ENCODE measurements at regions not wholly inside any gene's neighbourhood (a gene's known extent, or its start where the extent isn't known, plus 50 kb on each side); places are given as distances from the start of the nearest gene placed in this dataset.

DNA sequence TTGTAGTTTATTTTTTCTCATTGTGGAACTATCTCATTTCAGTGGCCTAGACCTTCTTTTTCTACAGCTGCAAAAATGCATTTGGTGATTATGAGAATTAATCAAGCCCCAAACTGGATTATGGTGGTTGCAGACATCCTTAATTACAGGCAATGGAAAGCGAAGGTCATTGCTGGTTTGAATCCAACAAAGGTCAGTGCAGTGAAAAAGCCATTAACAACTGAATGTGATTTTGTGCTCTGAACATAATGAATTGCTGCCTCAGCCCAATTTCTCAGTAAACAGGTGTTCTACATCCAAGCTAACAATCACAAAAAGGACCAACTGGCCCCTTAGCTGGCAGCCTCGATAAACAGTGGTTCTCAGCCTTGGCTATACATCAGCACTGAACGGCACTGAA, 260.1 kb upstream of the DPPA4 start:
- no peak for TF ChIP-seq CREB1 (IDR thresholded peaks at IDR 0.05; ENCODE audit: low read depth)
- no peak for TF ChIP-seq NFIC (IDR thresholded peaks at IDR 0.05)
- TF ChIP-seq TAF1 (IDR thresholded peaks at IDR 0.05; ENCODE audit: low read depth), result no peak
- TF ChIP-seq YY1 (IDR thresholded peaks at IDR 0.05; ENCODE audit: low read depth), result no peak
- TF ChIP-seq EGR1 (IDR thresholded peaks at IDR 0.05), result no peak
- TF ChIP-seq FOXM1 (IDR thresholded peaks at IDR 0.05; ENCODE audit: borderline replicate concordance, low read depth), result no peak
- no peak for TF ChIP-seq RAD21 (IDR thresholded peaks at IDR 0.05; ENCODE audit: low read depth)
- no peak for TF ChIP-seq TEAD4 (IDR thresholded peaks at IDR 0.05)
- no peak for TF ChIP-seq ZBTB7A (IDR thresholded peaks at IDR 0.05; ENCODE audit: low read depth)
- TF ChIP-seq, protein P1, sequence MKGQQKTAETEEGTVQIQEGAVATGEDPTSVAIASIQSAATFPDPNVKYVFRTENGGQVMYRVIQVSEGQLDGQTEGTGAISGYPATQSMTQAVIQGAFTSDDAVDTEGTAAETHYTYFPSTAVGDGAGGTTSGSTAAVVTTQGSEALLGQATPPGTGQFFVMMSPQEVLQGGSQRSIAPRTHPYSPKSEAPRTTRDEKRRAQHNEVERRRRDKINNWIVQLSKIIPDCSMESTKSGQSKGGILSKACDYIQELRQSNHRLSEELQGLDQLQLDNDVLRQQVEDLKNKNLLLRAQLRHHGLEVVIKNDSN (IDR thresholded peaks at IDR 0.05), result no peak
- no peak for TF ChIP-seq CEBPB (IDR thresholded peaks at IDR 0.05)
- TF ChIP-seq REST (IDR thresholded peaks at IDR 0.05; ENCODE audit: low read depth), result no peak
- TF ChIP-seq TCF12 (IDR thresholded peaks at IDR 0.05; ENCODE audit: low read depth), result no peak
- TF ChIP-seq MAX (IDR thresholded peaks at IDR 0.05), result no peak
- TF ChIP-seq EP300 (IDR thresholded peaks at IDR 0.05; ENCODE audit: borderline replicate concordance), result no peak

DNA sequence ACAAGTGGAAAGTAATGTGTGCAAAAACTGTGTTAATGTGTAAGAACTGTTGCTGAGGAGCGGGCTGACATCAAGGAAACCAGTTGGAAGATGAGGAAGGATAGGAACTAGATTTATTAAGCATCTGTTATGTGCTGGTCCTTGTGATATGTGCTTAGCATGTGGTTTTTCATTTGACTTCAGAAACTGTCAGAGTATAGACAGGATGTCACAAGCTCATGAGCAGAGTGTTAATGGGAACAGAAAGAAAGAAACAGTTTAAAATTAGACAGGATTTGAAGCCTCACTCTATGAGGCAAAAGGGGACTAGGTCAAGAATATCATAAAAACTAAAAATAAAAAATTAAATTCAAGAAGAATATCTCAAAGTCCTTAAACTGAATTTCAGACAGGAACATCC, 270.6 kb upstream of the DPPA4 start:
- TF ChIP-seq YY1 (IDR thresholded peaks at IDR 0.05; ENCODE audit: low read depth), result no peak
- no peak for TF ChIP-seq EP300 (IDR thresholded peaks at IDR 0.05; ENCODE audit: borderline replicate concordance)
- no peak for TF ChIP-seq REST (IDR thresholded peaks at IDR 0.05; ENCODE audit: low read depth)
- no peak for TF ChIP-seq CEBPB (IDR thresholded peaks at IDR 0.05)

DNA sequence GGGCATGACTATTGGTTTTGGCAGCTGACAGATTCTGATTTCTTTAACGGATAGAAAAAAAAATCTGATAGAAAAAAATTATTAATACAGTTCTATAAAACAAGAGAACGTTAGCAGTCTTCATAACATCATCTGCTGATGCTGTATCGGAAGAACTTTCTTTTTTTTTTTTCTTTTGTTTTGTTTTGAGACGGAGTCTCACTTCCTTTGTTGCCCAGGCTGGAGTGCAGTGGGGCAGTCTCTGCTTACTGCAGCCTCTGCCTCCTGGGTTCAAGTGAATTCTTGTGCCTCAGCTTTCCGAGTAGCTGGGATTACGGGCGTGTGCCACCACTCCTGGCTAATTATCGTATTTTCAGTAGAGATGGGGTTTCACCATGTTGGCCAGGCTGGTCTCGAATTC, 271.2 kb upstream of the DPPA4 start:
- TF ChIP-seq TCF12 (IDR thresholded peaks at IDR 0.05; ENCODE audit: low read depth), result no peak
- TF ChIP-seq RAD21 (IDR thresholded peaks at IDR 0.05; ENCODE audit: low read depth), result no peak
- no peak for TF ChIP-seq TAF1 (IDR thresholded peaks at IDR 0.05; ENCODE audit: low read depth)
- no peak for TF ChIP-seq FOXM1 (IDR thresholded peaks at IDR 0.05; ENCODE audit: borderline replicate concordance, low read depth)
- no peak for TF ChIP-seq NFIC (IDR thresholded peaks at IDR 0.05)
- TF ChIP-seq EGR1 (IDR thresholded peaks at IDR 0.05), result no peak
- no peak for TF ChIP-seq CEBPB (IDR thresholded peaks at IDR 0.05)
- TF ChIP-seq ZBTB7A (IDR thresholded peaks at IDR 0.05; ENCODE audit: low read depth), result no peak
- TF ChIP-seq TEAD4 (IDR thresholded peaks at IDR 0.05), result no peak
- TF ChIP-seq, protein P1 (IDR thresholded peaks at IDR 0.05), result no peak
- no peak for TF ChIP-seq MAX (IDR thresholded peaks at IDR 0.05)
- TF ChIP-seq EP300 (IDR thresholded peaks at IDR 0.05; ENCODE audit: borderline replicate concordance), result no peak
- no peak for TF ChIP-seq YY1 (IDR thresholded peaks at IDR 0.05; ENCODE audit: low read depth)
- no peak for TF ChIP-seq REST (IDR thresholded peaks at IDR 0.05; ENCODE audit: low read depth)
- TF ChIP-seq CREB1 (IDR thresholded peaks at IDR 0.05; ENCODE audit: low read depth), result no peak

DNA sequence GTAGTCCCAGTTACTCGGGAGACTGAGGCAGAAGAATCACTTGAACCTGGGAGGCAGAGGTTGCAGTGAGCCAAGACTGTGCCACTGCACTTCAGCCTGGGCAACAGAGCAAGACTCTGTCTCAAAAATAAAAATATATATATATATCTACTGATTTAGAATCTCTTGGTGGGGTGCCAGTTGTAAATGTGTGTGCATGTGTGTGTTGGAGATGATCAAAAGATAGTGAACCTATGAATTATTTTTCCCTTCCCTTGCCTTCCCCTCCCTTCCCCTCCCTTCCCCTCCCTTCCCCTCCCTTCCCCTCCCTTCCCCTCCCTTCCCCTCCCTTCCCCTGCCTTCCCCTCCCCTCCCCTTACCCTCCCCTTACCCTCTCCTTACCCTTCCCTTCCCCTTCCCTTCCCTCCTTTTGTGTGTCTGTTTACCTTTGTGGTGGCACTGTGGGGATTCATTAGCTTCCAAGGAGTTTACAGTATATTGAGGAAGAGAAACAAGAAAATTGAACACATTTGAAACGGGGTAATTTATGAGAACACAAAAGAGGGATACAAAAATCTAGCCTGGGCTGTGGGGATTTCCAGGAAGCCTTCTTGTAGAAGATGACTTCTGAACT, 281.5 kb upstream of the DPPA4 start:
- no peak for TF ChIP-seq YY1 (IDR thresholded peaks at IDR 0.05; ENCODE audit: low read depth)
- TF ChIP-seq RAD21 (IDR thresholded peaks at IDR 0.05; ENCODE audit: low read depth), result no peak
- TF ChIP-seq FOXM1 (IDR thresholded peaks at IDR 0.05; ENCODE audit: borderline replicate concordance, low read depth), result no peak
- no peak for TF ChIP-seq EGR1 (IDR thresholded peaks at IDR 0.05)
- TF ChIP-seq ZBTB7A (IDR thresholded peaks at IDR 0.05; ENCODE audit: low read depth), result no peak
- TF ChIP-seq TEAD4 (IDR thresholded peaks at IDR 0.05), result no peak
- TF ChIP-seq NFIC (IDR thresholded peaks at IDR 0.05), result no peak
- no peak for TF ChIP-seq REST (IDR thresholded peaks at IDR 0.05; ENCODE audit: low read depth)
- TF ChIP-seq CREB1 (IDR thresholded peaks at IDR 0.05; ENCODE audit: low read depth), result no peak
- no peak for TF ChIP-seq TCF12 (IDR thresholded peaks at IDR 0.05; ENCODE audit: low read depth)
- TF ChIP-seq EP300 (IDR thresholded peaks at IDR 0.05; ENCODE audit: borderline replicate concordance), result no peak
- TF ChIP-seq CEBPB (IDR thresholded peaks at IDR 0.05), result no peak

All from Ishikawa (cell line).